GM23248 (cell line): ENCODE measurements at regions not wholly inside any gene's neighbourhood (a gene's known extent, or its start where the extent isn't known, plus 50 kb on each side); places are given as distances from the start of the nearest gene placed in this dataset.

Source experiments
- EZH2 ChIP-seq: fragments of 200-600 bp; sonication (generic); IDR thresholded peaks from 2 replicates; pipeline ENCODE4 v1.6.1; 2018; ENCODE audit warnings: antibody characterized with exemption, mild to moderate bottlenecking; ENCODE audit not compliant: insufficient read depth, poor library complexity, severe bottlenecking
- EZH2phosphoT487 ChIP-seq: fragments of 200-600 bp; sonication (generic); IDR thresholded peaks from 2 replicates; pipeline ENCODE4 v1.6.1; 2018; ENCODE audit warnings: antibody characterized with exemption, moderate library complexity, mild to moderate bottlenecking, low read depth; ENCODE audit not compliant: insufficient read depth

GRCh38 chr6:25025919-25026301 is 90.2 kb upstream of the RIPOR2 start:
- TF ChIP-seq EZH2 = no peak
- TF ChIP-seq EZH2phosphoT487 = no peak
